ENCODE measurements at regions not wholly inside any gene's neighbourhood (a gene's known extent, or its start where the extent isn't known, plus 50 kb on each side); places are given as distances from the start of the nearest gene placed in this dataset.
A peak's percentile ranks its signal among the peaks of the same experiment; 100 is the strongest.

DNA sequence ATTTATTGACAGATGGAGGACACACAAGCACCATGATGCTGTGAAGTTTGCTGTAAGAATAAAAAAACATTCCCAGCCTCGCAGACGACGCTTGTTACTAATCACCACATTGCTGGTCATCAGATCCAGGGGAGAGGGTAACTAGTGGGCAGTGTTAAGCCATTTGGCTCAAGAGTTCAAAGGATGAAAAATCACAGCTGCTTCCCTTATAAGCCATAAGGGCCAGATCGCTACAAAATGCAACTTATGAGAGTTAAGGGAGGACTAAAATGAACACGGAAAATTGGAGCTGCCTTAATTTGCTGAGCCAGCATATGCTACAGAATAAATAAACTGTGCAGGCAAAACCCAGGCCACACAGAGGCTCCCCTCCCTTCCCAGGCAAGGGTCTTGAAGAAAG lies 522.6 kb downstream of the TDRD15 start:
- TF ChIP-seq, protein P1, sequence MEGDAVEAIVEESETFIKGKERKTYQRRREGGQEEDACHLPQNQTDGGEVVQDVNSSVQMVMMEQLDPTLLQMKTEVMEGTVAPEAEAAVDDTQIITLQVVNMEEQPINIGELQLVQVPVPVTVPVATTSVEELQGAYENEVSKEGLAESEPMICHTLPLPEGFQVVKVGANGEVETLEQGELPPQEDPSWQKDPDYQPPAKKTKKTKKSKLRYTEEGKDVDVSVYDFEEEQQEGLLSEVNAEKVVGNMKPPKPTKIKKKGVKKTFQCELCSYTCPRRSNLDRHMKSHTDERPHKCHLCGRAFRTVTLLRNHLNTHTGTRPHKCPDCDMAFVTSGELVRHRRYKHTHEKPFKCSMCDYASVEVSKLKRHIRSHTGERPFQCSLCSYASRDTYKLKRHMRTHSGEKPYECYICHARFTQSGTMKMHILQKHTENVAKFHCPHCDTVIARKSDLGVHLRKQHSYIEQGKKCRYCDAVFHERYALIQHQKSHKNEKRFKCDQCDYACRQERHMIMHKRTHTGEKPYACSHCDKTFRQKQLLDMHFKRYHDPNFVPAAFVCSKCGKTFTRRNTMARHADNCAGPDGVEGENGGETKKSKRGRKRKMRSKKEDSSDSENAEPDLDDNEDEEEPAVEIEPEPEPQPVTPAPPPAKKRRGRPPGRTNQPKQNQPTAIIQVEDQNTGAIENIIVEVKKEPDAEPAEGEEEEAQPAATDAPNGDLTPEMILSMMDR (IDR thresholded peaks at IDR 0.05): no peak
- no peak for TF ChIP-seq POLR2A (IDR thresholded peaks at IDR 0.05)
- no peak for TF ChIP-seq POLR2AphosphoS5 (IDR thresholded peaks at IDR 0.05)
- H3K4me1 ChIP-seq (replicated peaks): no peaks in the 10 kb centered on the region
- no peak overlapping the region for H3K4me3 ChIP-seq
- H3K27ac ChIP-seq: peak overlapping the region in 1 of 2 donors; percentile 24
- 46% methylated on average over 5 of the region's 5 CpGs for WGBS
- intact Hi-C loops (cut with DNase I): no loop called here
- no peaks in the 10 kb centered on the region for H3K27me3 ChIP-seq (replicated peaks; ENCODE audit: insufficient read depth)
- DNase-seq (ENCODE audit: low spot score): no peak
- H3K36me3 ChIP-seq: no peaks in the 10 kb centered on the region
- H3K9me3 ChIP-seq: no peaks in the 10 kb centered on the region

GRCh38 chr2:21650569-21650968 lies 526.8 kb downstream of the TDRD15 start:
- Histone ChIP-seq H3K36me3 (no peaks in the 10 kb centered on the region), H3K4me1 (replicated peaks) (no peaks in the 10 kb centered on the region), H3K27me3 (replicated peaks; ENCODE audit: insufficient read depth) (no peaks in the 10 kb centered on the region), H3K27ac (no peak overlapping the region), H3K4me3 (no peak overlapping the region), H3K9me3 (no peaks in the 10 kb centered on the region)
- intact Hi-C loops (cut with DNase I): no loop called here
- DNase-seq (ENCODE audit: low spot score): no peak
- WGBS: 46% methylated on average over 4 of the region's 4 CpGs
- TF ChIP-seq, protein P1 (IDR thresholded peaks at IDR 0.05): no peak
- TF ChIP-seq POLR2AphosphoS5 (IDR thresholded peaks at IDR 0.05): no peak
- no peak for TF ChIP-seq POLR2A (IDR thresholded peaks at IDR 0.05)

DNA sequence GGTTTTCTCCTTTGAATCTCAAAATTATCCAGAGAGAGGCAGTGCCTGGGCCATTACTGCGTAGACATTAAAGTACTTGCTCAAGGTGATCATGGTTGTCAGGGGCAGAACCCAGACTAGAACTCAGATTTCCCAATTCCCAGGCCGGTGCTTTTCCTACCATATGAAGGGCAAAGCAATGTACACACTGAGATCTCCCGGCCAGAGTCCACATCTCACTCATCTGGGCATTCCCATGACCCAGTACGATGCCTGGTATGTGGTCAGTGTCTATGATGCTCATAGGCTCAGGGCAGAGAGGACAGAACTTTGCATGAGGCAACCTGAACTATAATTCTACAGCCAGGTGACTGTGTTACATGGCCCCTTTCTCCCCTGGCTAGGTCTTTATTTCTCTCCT lies 531.4 kb downstream of the TDRD15 start:
- Histone ChIP-seq H3K27me3 (replicated peaks; ENCODE audit: insufficient read depth) (no peaks in the 10 kb centered on the region), H3K36me3 (no peaks in the 10 kb centered on the region), H3K9me3 (no peaks in the 10 kb centered on the region), H3K4me1 (replicated peaks) (no peaks in the 10 kb centered on the region), H3K27ac (no peak overlapping the region), H3K4me3 (no peak overlapping the region)
- WGBS: 90% methylated on average over 4 of the region's 4 CpGs
- TF ChIP-seq POLR2A (IDR thresholded peaks at IDR 0.05) (no peak), POLR2AphosphoS5 (IDR thresholded peaks at IDR 0.05) (no peak)
- TF ChIP-seq, protein P1 (IDR thresholded peaks at IDR 0.05): no peak
- DNase-seq (ENCODE audit: low spot score): no peak
- intact Hi-C loops (cut with DNase I): no loop called here

- intact Hi-C loops (cut with DNase I): no loop called here
- WGBS: 83% methylated on average over 10 of the region's 10 CpGs
- no peaks in the 10 kb centered on the region for H3K9me3 ChIP-seq
Measured at GRCh38 chr2:21656330-21657075, 532.7 kb downstream of the TDRD15 start.

More at GRCh38 chr2:21656330-21657075, 532.7 kb downstream of the TDRD15 start:
- TF ChIP-seq POLR2A (IDR thresholded peaks at IDR 0.05) (no peak), POLR2AphosphoS5 (IDR thresholded peaks at IDR 0.05) (no peak)
- TF ChIP-seq, protein P1 (IDR thresholded peaks at IDR 0.05): no peak
- no peaks in the 10 kb centered on the region for H3K36me3 ChIP-seq
- no peak overlapping the region for H3K4me3 ChIP-seq
- H3K27me3 ChIP-seq (replicated peaks; ENCODE audit: insufficient read depth): no peaks in the 10 kb centered on the region
- DNase-seq (ENCODE audit: low spot score): no peak
- H3K27ac ChIP-seq: no peak overlapping the region
- no peaks in the 10 kb centered on the region for H3K4me1 ChIP-seq (replicated peaks)
